Osteoblast (primary cell): ENCODE measurements at regions not wholly inside any gene's neighbourhood (a gene's known extent, or its start where the extent isn't known, plus 50 kb on each side); places are given as distances from the start of the nearest gene placed in this dataset.

Source experiments
- DNase-seq: peaks from one replicate; pipeline ENCODE4 v3.0.0; 2011; ENCODE audit warnings: low spot score, mixed read lengths; ENCODE audit not compliant: insufficient read length; ENCODE audit errors: missing footprints
- H2AFZ ChIP-seq: 2 replicates; pipeline ENCODE4 v1.6.0; 2011; ENCODE audit warnings: mild to moderate bottlenecking, low read length
- H3K27ac ChIP-seq: 2 replicates; pipeline ENCODE4 v1.5.1; 2011; ENCODE audit warnings: mild to moderate bottlenecking, low read depth, low read length, moderate library complexity
- H3K27me3 ChIP-seq: 2 replicates; pipeline ENCODE4 v1.6.0; 2012; ENCODE audit warnings: mild to moderate bottlenecking, control low read depth, inconsistent platforms, low read length, moderate library complexity; ENCODE audit not compliant: insufficient read depth
- H3K36me3 ChIP-seq: 2 replicates; pipeline ENCODE4 v1.5.1; 2011; ENCODE audit warnings: mild to moderate bottlenecking, low read length, control low read depth, moderate library complexity; ENCODE audit not compliant: insufficient read depth
- H3K4me1 ChIP-seq: 2 replicates; pipeline ENCODE4 v1.5.1; 2011; ENCODE audit warnings: mild to moderate bottlenecking, low read length, control low read depth, moderate library complexity; ENCODE audit not compliant: insufficient read depth
- H3K4me2 ChIP-seq: 2 replicates; pipeline ENCODE4 v1.6.0; 2011; ENCODE audit warnings: mild to moderate bottlenecking, low read length; ENCODE audit not compliant: insufficient read depth
- H3K4me3 ChIP-seq: fragments of 200-600 bp; sonication (generic); 3 replicates; pipeline ENCODE4 v1.5.1; 2012; ENCODE audit warnings: mild to moderate bottlenecking, low read length, inconsistent platforms; ENCODE audit not compliant: insufficient read depth
- H3K79me2 ChIP-seq: 2 replicates; pipeline ENCODE4 v1.6.0; 2012; ENCODE audit warnings: mild to moderate bottlenecking, low read length, control low read depth, inconsistent platforms; ENCODE audit not compliant: insufficient read depth
- H3K9me3 ChIP-seq: 2 replicates; pipeline ENCODE4 v1.5.1; 2011; ENCODE audit warnings: low read depth, low read length, control low read depth
- H4K20me1 ChIP-seq: 2 replicates; pipeline ENCODE4 v1.6.0; 2012; ENCODE audit warnings: mild to moderate bottlenecking, low read length, control low read depth; ENCODE audit not compliant: insufficient read depth
- CTCF ChIP-seq: IDR thresholded peaks from 2 replicates; pipeline ENCODE4 v1.5.1; 2011; ENCODE audit warnings: mild to moderate bottlenecking, low read depth, low read length, moderate library complexity; ENCODE audit errors: extremely low read depth

DNA sequence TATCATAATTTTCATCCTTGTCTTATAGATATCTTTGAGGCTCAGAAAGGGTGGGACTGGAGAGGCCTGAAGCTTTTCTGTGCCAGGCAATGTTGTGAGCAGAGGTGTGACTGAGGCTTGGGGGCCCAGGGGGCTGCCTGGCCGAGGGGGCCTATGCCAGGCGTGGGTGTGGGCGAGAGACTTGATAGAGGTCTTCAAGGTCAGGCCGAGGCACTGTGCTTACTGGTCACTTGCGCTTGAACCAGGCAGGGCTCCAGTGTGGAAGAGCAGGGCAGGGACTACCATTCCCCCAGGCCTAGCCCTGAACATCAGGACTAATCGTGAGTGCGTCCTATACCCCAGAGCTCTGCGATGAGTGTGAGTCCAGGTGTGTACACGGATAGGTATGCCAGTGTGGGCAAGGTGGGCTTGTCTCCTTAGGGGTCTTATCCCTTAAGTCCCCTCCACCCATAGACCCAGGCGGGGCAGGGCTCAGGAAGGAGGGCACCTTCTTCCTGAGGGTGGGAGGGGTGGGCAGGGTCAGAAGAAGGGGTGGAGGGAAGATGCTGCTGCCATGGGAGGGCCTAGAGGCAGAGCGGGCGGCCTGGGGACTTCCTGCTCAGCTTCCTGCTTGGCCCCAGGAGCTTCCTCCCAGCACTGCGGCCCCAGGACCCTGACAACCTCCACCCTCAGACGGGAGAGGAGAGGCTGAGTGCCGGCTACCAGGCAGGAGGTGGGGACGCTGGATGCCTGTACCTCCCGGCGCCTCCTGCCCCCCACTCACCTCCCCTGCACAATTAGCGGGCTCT, 84.7 kb downstream of the LINGO1 start:
- H3K4me1 ChIP-seq: peaks cover 16% of the 10 kb centered on the region
- no peak for TF ChIP-seq CTCF

DNA sequence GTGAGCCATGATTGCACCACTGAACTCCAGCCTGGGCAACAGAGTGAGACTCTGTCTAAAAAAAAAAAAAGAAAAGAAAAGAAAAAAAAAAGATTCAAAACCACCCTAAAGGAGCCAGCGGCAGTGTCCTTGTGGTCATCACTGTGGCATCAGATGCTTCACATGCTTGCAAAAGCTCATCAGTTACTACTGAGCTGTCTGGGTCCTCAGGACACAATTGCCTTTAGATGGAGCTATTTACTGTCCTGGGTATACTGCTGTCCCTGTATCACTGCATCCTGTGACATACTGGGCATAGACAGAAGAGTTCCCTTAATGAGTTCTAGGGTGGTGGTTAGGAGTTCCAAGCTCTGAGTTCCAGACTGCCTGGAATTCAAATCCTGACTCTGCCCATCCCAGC, 85.8 kb downstream of the LINGO1 start:
- TF ChIP-seq CTCF: no peak
- Histone ChIP-seq H3K36me3 (no peaks in the 10 kb centered on the region), H3K4me3 (no peak overlapping the region), H3K4me1 (peaks cover 21% of the 10 kb centered on the region), H3K4me2 (no peak overlapping the region), H4K20me1 (no peaks in the 10 kb centered on the region), H3K79me2 (no peaks in the 10 kb centered on the region), H3K27ac (no peak overlapping the region), H2AFZ (no peak overlapping the region), H3K27me3 (no peaks in the 10 kb centered on the region), H3K9me3 (peaks cover 6% of the 10 kb centered on the region)
- peak; percentile 93 for DNase-seq

More for the DNA sequence above, 84.7 kb downstream of the LINGO1 start:
- Histone ChIP-seq H2AFZ (no peak overlapping the region), H3K4me3 (no peak overlapping the region), H3K79me2 (no peaks in the 10 kb centered on the region), H4K20me1 (no peaks in the 10 kb centered on the region), H3K27me3 (no peaks in the 10 kb centered on the region), H3K36me3 (no peaks in the 10 kb centered on the region), H3K4me2 (no peak overlapping the region), H3K9me3 (peaks cover 6% of the 10 kb centered on the region), H3K27ac (no peak overlapping the region)
- no peak for DNase-seq

DNA sequence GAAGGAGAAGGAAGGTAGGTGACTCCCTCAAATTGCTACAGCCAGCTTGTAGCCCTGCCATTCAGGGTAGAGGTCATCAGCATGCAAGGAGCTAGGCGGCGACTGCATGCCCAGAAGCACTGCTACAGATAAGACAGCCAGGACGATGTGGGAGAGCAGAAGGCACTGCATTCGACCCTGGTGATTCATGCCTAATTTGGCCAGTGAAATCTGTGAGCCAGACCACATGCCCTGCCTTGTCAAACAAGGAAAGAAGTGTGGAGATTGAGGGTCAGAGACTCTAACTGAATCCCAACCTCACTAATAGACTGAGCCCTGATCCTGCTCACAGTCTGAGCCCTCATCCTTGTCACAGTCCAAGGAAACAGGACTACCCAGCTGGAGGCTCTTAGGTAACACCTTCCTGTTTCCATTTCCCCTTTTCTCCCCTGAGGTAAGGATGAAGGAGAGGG, 86.6 kb downstream of the LINGO1 start:
- Histone ChIP-seq H3K4me3 (no peak overlapping the region), H2AFZ (peak overlapping the region; percentile 59), H4K20me1 (no peaks in the 10 kb centered on the region), H3K79me2 (no peaks in the 10 kb centered on the region), H3K4me2 (no peak overlapping the region), H3K4me1 (peaks cover 21% of the 10 kb centered on the region), H3K36me3 (no peaks in the 10 kb centered on the region), H3K9me3 (peaks cover 6% of the 10 kb centered on the region), H3K27me3 (no peaks in the 10 kb centered on the region), H3K27ac (peak overlapping the region; percentile 4)
- no peak for TF ChIP-seq CTCF
- DNase-seq: peak; percentile 99

GRCh38 chr15:77545058-77545457, 87.7 kb downstream of the LINGO1 start:
- peaks cover 21% of the 10 kb centered on the region for H3K4me1 ChIP-seq
- peaks cover 6% of the 10 kb centered on the region for H3K9me3 ChIP-seq
- no peak overlapping the region for H3K4me2 ChIP-seq
- H3K27me3 ChIP-seq: no peaks in the 10 kb centered on the region
- no peaks in the 10 kb centered on the region for H3K36me3 ChIP-seq
- TF ChIP-seq CTCF: no peak
- H4K20me1 ChIP-seq: no peaks in the 10 kb centered on the region
- H3K27ac ChIP-seq: no peak overlapping the region
- H3K79me2 ChIP-seq: no peaks in the 10 kb centered on the region
- H3K4me3 ChIP-seq: no peak overlapping the region
- H2AFZ ChIP-seq: no peak overlapping the region
- peak; percentile 53 for DNase-seq
